Vagina (tissue), 2 donors: ENCODE measurements at regions not wholly inside any gene's neighbourhood (a gene's known extent, or its start where the extent isn't known, plus 50 kb on each side); places are given as distances from the start of the nearest gene placed in this dataset.
"Not testable (repeated sequence)": the region's sequence is repeated elsewhere in the genome, so short reads cannot be mapped to it uniquely, and the experiment has no call there.

Source experiments
- DNase-seq, 2 donors: peaks; one replicate each; pipeline ENCODE4 v3.0.0-alpha.2; 2017; ENCODE audit errors: extremely low spot score in 2 of 2
- H3K27ac ChIP-seq: fragments of 200-600 bp; sonication (generic); one replicate; pipeline ENCODE4 v1.5.1; 2019
- H3K27me3 ChIP-seq: fragments of 200-600 bp; sonication (generic); one replicate; pipeline ENCODE4 v1.5.1; 2019
- H3K36me3 ChIP-seq, 2 donors: fragments of 200-600 bp; sonication (generic); one replicate each; pipeline ENCODE4 v1.5.1; 2017 to 2019
- H3K4me1 ChIP-seq: fragments of 200-600 bp; sonication (generic); one replicate; pipeline ENCODE4 v1.5.1; 2019
- H3K4me3 ChIP-seq, 2 donors: fragments of 200-600 bp; sonication (generic); 1 replicate in 1 of 2; 2 replicates in 1 of 2; pipeline ENCODE4 v1.5.1; 2016 to 2019
- H3K9me3 ChIP-seq: fragments of 200-600 bp; sonication (generic); one replicate; pipeline ENCODE4 v1.5.1; 2019
- CTCF ChIP-seq, 3 experiments: fragments of 450-650 bp in 2 of 3; fragments of 200-600 bp in 1 of 3; sonication (generic) in 1 of 3; IDR thresholded peaks; one replicate each; pipeline ENCODE4 v1.5.1; 2017 to 2019; ENCODE audit warnings: antibody characterized with exemption in 3 of 3, mild to moderate bottlenecking in 2 of 3, moderate library complexity in 2 of 3
- POLR2A ChIP-seq, 2 donors: fragments of 450-650 bp; IDR thresholded peaks; one replicate each; pipeline ENCODE4 v1.6.1; 2017; ENCODE audit warnings: antibody characterized with exemption in 2 of 2, mild to moderate bottlenecking in 2 of 2, moderate library complexity in 2 of 2
- POLR2AphosphoS5 ChIP-seq, 2 donors: sonication (generic); formaldehyde crosslinking; IDR thresholded peaks; one replicate each; pipeline ENCODE4 v1.9.0; 2017; ENCODE audit warnings: antibody characterized with exemption in 2 of 2, mild to moderate bottlenecking in 2 of 2, low read depth in 1 of 2; ENCODE audit not compliant: insufficient read depth in 1 of 2
- intact Hi-C: fragments of 100-400 bp; cut with DNase I; formaldehyde crosslinking; loops from one replicate; pipeline ENCODE4 v1.15.1; 2023

DNA sequence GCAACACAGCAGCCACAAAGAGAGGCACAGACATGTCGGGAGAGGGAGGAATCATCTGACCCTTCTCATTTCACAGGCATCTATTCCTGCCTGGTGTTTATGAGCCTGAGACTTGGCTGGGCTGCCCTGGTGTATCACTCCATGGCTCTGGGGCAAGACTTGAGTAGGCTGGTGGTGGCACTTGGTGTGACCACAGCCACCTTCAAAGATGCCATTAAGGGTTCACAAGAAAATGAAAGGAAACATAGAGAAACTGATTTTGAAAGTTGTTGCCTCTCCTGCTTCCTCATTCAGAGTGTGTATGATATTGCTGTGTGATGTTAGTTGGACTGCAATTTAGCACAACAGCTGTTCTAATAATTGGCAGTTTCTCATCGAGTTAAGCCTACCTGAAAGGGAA, 298.8 kb downstream of the FAM72C start:
- Histone ChIP-seq H3K9me3 (no peaks in the 10 kb centered on the region), H3K4me3 (no peak overlapping the region), H3K36me3 (no peaks in the 10 kb centered on the region), H3K4me1 (no peaks in the 10 kb centered on the region), H3K27ac (no peak overlapping the region), H3K27me3 (no peaks in the 10 kb centered on the region)
- no peak for DNase-seq
- intact Hi-C loops = no loop called here
- TF ChIP-seq POLR2AphosphoS5 (IDR thresholded peaks at IDR 0.05; ENCODE audit: insufficient read depth in 1 of 2, low read depth in 1 of 2) = no peak
- TF ChIP-seq POLR2A (IDR thresholded peaks at IDR 0.05) = no peak
- no peak for TF ChIP-seq CTCF (IDR thresholded peaks at IDR 0.05)

GRCh38 chr1:143667730-143668129, 304.1 kb downstream of the FAM72C start:
- TF ChIP-seq CTCF (IDR thresholded peaks at IDR 0.05) = no peak

GRCh38 chr1:143666851-143667250, 304.9 kb downstream of the FAM72C start:
- no peak for TF ChIP-seq POLR2AphosphoS5 (IDR thresholded peaks at IDR 0.05; ENCODE audit: insufficient read depth in 1 of 2, low read depth in 1 of 2)
- no peak for TF ChIP-seq POLR2A (IDR thresholded peaks at IDR 0.05)
- TF ChIP-seq CTCF (IDR thresholded peaks at IDR 0.05) = no peak
- Histone ChIP-seq H3K4me1 (no peaks in the 10 kb centered on the region), H3K27me3 (no peaks in the 10 kb centered on the region), H3K4me3 (no peak overlapping the region), H3K27ac (no peak overlapping the region), H3K9me3 (no peaks in the 10 kb centered on the region), H3K36me3 (no peaks in the 10 kb centered on the region)
- intact Hi-C loops = no loop called here
- no peak for DNase-seq

More at GRCh38 chr1:143667730-143668129, 304.1 kb downstream of the FAM72C start:
- DNase-seq = no peak
- Histone ChIP-seq H3K4me1 (no peaks in the 10 kb centered on the region), H3K27me3 (no peaks in the 10 kb centered on the region), H3K4me3 (no peak overlapping the region), H3K9me3 (no peaks in the 10 kb centered on the region), H3K36me3 (no peaks in the 10 kb centered on the region), H3K27ac (no peak overlapping the region)
- intact Hi-C loops = no loop called here

DNA sequence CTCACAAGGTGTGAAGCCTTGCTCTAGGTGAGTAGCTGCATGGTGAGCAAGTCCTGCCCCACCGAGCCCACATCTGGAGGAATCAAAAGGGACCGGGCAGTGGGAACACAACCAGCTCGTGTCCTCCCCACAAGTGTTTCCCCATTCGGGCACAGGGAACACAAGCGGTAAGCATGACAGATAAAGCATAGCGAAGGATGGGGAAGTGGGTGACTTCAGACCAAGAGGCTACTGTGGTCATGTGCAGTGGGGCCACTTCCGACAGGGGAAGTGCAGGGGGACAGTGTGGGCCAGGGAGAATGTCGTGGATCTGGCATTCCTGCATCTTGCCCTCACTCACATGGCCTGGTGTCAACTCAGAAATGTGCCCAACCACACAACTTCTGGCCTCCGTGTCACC, 306.2 kb downstream of the FAM72C start:
- DNase-seq = no peak
- H3K36me3 ChIP-seq = no peaks in the 10 kb centered on the region
- H3K27me3 ChIP-seq = no peaks in the 10 kb centered on the region
- TF ChIP-seq POLR2A (IDR thresholded peaks at IDR 0.05) = no peak
- TF ChIP-seq CTCF (IDR thresholded peaks at IDR 0.05) = no peak
- TF ChIP-seq POLR2AphosphoS5 (IDR thresholded peaks at IDR 0.05; ENCODE audit: insufficient read depth in 1 of 2, low read depth in 1 of 2) = no peak
- no peaks in the 10 kb centered on the region for H3K4me1 ChIP-seq
- H3K9me3 ChIP-seq = no peaks in the 10 kb centered on the region
- H3K4me3 ChIP-seq = no peak overlapping the region
- intact Hi-C loops = no loop called here
- H3K27ac ChIP-seq = no peak overlapping the region

DNA sequence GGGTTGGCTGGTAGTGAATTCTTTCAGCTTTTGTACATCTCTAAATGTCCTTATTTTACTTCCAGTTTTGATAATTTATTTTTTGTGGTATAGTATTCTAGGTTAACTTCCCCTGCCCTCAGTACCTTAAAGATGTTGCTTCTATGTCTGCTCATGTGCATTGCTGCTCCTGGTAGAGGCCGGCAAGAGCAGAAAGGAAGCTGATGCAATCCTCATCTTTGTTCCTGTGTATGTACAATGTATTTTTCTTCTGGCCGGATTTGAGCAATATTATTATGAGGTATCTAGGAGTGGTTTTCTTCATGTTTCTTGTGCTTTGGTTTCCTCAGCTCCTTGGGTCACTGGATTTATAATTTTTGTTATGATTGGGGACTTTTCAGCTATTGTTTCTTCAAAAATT, 308.7 kb downstream of the FAM72C start:
- H3K27ac ChIP-seq, DNase-seq, H3K27me3 ChIP-seq, H3K36me3 ChIP-seq, H3K4me1 ChIP-seq, intact Hi-C loops, H3K4me3 ChIP-seq, H3K9me3 ChIP-seq: not testable (repeated sequence)
